Fibroblast of peridontal ligament (primary cell): ENCODE measurements at regions not wholly inside any gene's neighbourhood (a gene's known extent, or its start where the extent isn't known, plus 50 kb on each side); places are given as distances from the start of the nearest gene placed in this dataset.

Source experiments
- DNase-seq: peaks from one replicate; pipeline ENCODE4 v3.0.0-alpha.2; 2010; ENCODE audit errors: extremely low read depth

- DNase-seq: no peak
Observed at GRCh38 chr4:20302336-20302735, 50.6 kb downstream of the SLIT2 start.

DNA sequence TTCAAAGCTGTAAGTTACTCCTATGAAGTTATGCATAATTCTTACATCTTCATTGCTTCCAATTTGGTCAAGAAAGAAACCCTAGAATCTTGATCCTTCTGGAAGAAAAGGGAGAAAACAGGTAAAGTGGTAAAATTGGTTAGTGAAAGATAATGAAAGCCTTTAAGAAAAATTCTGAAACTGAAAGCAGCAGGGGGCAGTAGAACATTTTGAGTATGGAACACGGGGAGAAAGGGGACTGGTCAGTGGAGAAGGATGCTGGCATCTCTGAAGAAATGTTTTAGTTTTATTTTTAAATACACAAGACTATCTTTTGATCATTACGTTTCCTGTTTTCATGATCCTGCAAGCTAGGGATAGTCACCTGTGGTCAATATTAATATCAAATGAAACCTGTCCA, 54.3 kb downstream of the SLIT2 start:
- peak; percentile 84 for DNase-seq

- peak; percentile 87 for DNase-seq
Observed at GRCh38 chr4:20311856-20312255, 60.2 kb downstream of the SLIT2 start.

DNA sequence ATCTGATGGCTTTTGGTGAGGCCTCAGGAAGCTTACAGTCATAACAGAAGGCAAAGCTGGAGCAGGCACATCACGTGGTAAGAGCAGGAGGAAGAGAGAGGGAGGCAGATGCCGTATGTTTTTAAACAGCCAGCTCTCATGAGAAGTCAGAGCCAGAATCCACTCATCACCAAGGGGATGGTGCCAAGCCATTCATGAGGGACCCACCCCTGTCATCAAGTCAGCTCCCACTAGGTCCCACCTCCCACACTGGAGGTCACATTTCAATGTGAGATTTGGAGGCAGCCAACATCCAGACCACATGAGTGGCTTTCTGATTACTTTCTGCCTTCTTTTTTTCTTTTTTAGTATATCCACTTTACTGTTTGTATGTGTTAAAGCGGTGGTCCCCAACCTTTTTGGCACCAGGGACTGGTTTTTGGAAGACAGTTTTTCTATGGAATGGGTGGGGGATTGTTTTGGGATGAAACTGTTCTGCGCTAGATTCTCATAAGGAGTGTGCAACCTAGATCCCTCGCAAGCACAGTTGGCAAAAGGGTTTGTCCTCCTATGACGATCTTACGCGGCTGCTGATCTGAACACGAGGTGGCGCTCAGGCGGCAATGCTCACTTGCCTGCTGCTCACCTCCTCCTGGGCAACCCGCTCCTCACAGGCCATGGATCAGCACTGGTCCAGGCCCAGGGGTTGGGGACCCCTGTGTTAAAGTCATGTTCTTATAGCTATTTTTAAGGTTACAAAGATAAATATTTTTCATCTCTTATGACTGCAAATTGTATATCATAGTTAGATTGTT, 61.7 kb downstream of the SLIT2 start:
- no peak for DNase-seq

DNA sequence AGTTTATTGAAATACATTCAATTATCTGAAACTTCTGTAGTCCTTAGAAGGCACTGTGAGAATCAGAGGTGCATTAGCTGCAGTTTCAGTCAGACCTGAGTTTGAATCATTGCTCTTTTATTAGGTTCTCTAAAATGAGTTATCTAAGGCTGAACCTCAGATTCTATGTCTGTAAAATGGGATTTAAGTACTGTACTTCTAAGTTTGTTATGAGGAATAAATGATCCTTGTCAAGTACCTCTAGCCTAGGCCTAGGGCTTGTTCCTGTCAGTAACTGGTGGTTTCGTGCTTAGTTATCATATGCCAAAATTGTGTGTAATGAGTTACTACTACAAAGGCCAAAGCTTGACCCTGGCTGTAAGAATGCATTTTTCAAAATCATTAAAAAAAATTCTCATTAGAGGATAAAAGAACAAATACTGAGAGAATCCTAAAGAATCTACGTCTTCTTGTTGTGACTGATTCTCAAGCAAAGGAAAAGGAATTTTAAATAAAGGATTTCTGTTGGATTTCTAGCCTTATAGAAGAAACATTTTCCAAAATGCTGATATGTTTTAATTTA, 65.8 kb downstream of the SLIT2 start:
- peak; percentile 40 for DNase-seq

GRCh38 chr4:20318001-20318908, 66.5 kb downstream of the SLIT2 start:
- peak; percentile 72 for DNase-seq

GRCh38 chr4:20318909-20319277, 67.2 kb downstream of the SLIT2 start:
- no peak for DNase-seq

GRCh38 chr4:20319825-20320612, 68.3 kb downstream of the SLIT2 start:
- no peak for DNase-seq

DNA sequence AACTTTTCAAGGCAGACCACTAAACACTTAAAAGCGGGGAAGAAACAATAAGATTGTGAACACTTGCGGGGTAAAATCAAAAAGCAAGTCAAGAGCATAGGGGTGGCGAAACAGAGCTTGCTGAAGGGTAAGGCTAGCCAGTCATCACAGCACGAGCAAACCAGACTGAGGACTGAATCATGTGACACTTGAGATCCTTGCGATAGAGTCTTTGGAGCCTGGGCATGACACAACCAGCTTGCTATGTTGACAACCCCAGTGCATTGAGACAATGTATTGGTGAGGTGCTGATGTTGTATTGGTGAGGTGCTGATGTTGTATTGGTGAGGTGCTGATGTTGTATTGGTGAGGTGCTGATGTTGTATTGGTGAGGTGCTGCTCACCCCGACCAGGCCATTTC, 72.3 kb downstream of the SLIT2 start:
- DNase-seq: peak; percentile 43

GRCh38 chr4:20326460-20326859, 74.8 kb downstream of the SLIT2 start:
- DNase-seq: no peak

DNA sequence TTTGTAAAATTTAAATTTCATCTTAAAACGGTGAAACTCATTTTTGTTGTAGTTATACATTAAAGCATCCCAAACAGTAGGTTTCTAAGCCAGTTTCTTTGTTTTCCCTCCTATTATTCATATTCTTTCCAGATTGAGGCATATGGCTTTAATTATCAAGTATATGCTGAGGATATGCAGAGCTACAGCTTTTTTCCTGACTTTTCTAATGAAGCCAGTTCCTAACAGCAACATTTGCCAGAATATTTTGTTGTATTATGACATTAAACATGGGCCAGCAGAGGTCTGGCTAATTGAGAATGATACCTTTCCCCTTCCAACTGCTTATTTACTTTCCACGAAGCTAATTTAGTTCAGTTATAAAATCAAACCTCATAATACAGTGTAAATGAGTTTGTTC, 75.3 kb downstream of the SLIT2 start:
- DNase-seq: peak; percentile 71

- DNase-seq: no peak
Observed at GRCh38 chr4:20327808-20328207, 76.1 kb downstream of the SLIT2 start.

- peak; percentile 44 for DNase-seq
Observed at GRCh38 chr4:20331642-20332041, 79.9 kb downstream of the SLIT2 start.

DNA sequence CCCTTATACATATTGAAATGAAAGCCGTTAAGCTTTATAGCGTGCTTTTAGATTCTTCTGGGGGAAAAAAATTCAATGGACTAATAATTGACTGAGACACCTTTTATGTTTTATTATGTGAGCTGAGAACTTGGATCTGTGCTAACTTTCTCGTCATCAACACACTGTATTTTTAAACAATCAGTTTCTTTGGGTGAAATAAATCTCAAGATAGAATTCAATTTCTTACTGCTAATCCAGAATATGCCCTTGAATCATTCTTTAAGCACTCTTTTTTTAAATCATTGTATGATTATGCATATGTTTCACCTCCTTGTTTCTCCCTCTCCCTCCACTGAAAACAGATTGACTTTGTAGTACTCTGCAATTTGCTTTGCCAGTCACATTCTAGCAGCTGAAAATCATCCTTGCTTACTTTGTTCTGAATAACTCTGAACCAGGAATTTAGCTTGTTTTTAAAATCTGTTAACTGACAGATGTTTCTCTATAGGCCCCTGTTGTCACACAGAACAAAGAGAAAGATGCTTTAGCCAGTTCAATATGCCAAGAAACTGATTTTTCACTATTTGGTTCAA, 81.5 kb downstream of the SLIT2 start:
- no peak for DNase-seq

GRCh38 chr4:20337261-20337664, 85.6 kb downstream of the SLIT2 start:
- peak; percentile 33 for DNase-seq

DNA sequence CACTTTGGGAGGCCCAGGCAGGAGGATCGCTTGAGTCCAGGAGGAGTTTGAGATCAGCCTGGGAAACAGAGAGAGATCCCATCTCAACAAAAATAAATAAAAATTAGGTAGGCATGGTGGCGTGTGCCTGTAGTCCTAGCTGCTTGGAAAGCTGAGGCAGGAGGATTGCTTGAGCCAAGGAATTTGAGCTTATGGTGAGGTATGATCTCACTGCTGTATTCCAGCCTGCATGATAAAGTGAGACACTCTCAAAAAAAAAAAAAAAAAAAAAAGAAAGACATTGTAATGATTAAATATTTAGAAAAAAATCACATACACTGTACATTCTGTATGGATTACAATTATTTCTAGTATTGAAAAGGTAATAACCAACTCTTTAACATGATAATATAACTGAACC, 87.1 kb downstream of the SLIT2 start:
- DNase-seq: peak; percentile 43

DNA sequence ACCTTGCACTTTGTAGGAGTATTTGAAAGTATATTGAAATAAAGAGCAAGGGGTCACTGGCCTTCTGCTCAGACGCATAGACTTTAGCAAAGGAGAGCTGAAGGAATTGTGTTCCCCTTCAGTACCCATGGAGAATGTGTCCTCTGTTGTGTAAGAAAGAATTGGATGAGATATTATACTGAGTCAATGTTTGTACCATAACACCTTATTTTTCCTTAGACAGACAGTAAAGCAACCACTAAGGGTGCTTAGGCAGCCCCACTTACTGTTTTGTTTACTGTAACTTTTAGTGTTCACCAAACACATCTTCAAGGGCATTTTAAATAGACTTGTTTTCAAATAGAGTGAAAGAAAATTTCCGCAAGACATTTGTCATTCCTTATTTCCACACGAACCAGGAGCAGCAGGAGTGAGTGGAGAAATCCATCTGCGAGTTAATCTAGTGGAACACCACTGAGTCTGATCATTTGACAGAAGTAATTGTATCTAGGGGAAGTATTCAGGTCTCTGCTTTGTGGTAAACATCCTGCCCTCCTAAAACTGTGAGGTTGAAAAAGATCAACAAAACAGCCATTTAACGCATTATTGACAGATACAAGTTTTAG, 89.5 kb downstream of the SLIT2 start:
- DNase-seq: no peak

GRCh38 chr4:20347531-20347930, 95.8 kb downstream of the SLIT2 start:
- DNase-seq: peak; percentile 42

DNA sequence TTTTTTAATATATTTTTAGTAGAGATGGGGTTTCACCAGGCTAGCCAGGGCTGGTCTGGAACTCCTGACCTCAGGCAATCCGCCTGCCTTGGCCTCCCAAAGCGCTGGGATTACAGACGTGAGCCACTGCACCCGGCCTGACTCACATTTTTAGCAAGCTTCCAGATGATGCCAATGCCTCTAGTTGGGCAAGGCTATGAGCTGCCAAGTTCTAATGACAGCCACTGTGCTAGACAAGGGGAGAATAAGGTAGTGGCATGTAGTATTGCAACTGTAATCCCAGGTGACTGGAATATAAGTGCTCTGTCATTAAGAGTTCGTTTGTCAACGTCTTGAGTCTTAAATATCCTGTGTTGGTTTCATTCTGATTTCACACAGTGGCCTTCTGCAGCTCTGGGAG, 96.7 kb downstream of the SLIT2 start:
- DNase-seq: no peak

DNA sequence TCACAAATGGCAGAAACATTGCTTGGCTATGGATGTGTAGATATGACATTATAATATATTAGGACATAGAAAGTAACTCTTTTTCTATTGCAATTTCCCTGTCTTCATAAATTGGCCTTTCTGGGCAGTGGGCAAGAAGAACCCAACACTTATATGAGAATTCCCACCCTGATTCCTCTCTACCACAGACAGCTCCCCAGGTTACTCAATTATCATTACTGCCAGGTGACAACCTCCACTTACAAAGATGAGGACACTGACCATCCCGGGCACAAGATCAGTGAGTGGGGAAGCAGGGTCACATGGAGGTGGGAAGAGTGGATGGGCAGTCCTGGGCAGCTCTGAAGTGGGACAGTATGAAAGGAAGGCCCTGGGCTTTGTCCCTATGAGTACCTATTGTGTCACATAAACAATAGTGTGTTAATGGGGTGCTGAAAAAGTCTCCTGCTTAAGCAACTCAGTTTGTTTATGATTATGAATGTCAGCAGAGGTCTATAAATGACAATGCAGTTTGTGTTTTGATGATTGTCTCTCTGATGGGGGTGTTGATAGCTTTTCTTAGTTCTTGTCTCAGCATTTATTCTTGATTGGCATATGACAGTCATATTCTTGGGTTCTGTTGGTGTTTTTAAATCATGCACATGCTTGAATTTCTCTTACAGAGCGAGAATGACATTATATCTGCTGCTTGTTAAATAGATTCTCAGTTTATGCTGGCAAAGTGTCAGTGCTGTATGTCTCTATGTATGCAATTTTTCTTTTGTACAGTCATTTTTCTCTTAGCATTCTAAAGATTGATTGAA, 99.9 kb downstream of the SLIT2 start:
- no peak for DNase-seq

DNA sequence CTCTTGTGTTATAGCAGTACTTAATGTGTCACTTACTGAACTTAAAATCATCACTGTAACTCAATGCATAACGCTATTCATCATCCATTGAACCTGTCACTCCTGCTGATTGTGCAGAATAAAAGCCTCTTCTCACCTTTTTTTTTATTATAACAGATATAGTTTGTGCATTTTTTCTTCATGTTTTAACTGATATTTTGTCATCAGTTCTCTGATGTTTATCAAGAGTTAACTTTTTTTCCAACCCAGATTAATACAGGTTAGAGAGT, 100.4 kb downstream of the SLIT2 start:
- no peak for DNase-seq
